D721Med (cell line): ENCODE measurements at regions not wholly inside any gene's neighbourhood (a gene's known extent, or its start where the extent isn't known, plus 50 kb on each side); places are given as distances from the start of the nearest gene placed in this dataset.

Experiments
- DNase-seq: peaks from one replicate; pipeline ENCODE4 v3.0.0; 2011; ENCODE audit warnings: low spot score; ENCODE audit not compliant: insufficient read length
- FAIRE-seq: peaks from 2 replicates; lab custom pipeline; 2011; peaks lifted over from hg19 to GRCh38; lab: Jason Lieb, UNC
- TF ChIP-seq, protein P1 (sequence below): IDR thresholded peaks from 2 replicates; pipeline ENCODE4 v1.5.1; 2012; ENCODE audit warnings: mild to moderate bottlenecking, control low read depth; ENCODE audit not compliant: insufficient read depth; ENCODE audit errors: missing control alignments

DNA sequence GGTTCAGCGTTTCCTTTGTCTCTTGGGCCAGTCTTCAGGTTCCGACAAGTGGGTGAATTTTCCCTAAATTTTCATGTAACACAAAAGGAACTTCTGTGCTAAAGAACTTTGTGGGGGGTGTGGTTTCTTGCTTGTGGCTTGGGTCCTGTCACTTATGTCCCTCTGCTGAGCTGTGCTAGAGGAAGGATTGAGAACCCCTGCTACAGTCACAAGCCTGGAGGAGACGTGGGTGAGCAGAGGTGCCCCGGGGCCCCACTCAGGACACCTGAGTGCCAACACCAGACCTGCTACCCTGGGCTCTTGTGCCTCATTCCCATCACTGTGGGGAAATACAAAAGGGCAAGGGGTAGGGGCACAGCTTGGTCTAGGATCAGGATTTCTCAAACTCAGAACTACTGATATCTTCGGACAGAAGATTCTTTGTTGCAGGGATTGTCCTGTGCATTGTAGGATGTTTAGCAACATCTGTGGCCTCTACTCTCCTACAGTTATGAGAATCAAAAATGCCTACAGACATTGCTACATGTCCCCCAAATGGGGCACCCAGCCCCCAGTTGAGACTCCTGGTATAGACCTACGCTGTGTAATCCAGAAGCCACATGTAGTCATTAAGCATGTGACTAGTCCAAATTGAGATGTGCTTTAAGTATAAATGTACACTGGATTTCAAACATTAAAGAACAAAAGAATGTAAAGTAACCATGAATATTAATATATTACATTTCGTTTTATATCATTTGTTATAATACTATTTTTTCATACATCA is 128.7 kb downstream of the LY86 start:
- TF ChIP-seq, protein P1, sequence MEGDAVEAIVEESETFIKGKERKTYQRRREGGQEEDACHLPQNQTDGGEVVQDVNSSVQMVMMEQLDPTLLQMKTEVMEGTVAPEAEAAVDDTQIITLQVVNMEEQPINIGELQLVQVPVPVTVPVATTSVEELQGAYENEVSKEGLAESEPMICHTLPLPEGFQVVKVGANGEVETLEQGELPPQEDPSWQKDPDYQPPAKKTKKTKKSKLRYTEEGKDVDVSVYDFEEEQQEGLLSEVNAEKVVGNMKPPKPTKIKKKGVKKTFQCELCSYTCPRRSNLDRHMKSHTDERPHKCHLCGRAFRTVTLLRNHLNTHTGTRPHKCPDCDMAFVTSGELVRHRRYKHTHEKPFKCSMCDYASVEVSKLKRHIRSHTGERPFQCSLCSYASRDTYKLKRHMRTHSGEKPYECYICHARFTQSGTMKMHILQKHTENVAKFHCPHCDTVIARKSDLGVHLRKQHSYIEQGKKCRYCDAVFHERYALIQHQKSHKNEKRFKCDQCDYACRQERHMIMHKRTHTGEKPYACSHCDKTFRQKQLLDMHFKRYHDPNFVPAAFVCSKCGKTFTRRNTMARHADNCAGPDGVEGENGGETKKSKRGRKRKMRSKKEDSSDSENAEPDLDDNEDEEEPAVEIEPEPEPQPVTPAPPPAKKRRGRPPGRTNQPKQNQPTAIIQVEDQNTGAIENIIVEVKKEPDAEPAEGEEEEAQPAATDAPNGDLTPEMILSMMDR, result no peak
- FAIRE-seq (no peak), DNase-seq (no peak)

DNA sequence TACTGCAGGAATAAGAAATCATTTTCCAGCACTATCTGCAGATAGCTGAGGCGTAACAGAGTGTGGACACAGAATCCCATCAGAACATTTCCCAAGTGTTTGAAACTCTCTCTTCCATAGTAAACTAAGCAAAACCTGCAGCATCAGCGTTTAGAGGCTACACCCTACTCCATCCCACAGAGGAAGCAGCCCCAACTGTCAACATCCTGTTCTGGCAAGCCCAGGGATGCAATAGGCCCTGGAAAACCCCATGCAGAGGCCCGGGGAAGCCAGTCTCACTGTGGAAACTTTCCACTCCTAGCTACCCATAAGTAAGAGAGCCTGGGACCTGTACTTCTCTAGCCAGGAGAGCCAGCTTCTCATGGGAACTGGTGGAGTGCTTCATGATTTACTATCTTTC is 129.4 kb downstream of the LY86 start:
- DNase-seq (no peak), FAIRE-seq (no peak)
- TF ChIP-seq, protein P1, result no peak

DNA sequence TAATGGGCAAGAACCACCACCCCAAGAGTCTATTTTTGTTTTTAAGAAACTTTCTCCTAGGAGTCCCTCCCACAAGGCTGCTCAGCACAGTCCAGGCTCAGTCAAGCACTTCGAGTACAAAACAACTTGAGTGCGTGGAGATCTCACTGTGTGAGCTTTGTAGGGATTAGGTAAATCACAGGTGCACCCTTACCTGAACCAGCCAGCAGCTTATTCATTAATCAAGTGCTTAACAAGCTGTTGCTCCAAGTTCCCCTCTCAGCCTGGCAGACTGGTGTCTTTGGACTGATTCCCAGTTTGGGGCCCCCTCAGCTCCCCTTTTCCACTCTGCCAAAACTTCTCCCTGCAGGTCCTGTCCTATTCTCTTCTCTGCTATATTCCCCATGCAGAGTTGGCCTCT is 133.1 kb downstream of the LY86 start:
- DNase-seq (no peak), FAIRE-seq (no peak)
- TF ChIP-seq, protein P1, result no peak

DNA sequence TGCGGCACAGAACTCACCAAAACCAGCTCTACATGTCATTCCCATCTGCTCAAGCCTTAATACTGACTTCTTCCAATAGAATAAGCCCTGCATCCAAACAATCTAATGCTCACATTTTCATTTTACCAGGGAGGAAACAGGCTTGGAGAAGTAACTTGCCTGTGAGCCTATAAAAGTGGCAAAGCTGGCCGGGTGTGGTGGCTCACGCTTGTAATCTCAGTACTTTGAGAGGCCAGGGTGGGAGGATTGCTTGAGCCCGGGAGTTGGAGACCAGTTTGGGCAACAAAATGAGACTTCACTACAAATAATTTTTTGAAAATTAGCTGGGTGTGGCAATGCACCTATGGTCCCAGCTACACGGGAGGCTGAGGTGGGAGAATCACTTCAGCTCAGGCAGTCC is 133.7 kb downstream of the LY86 start:
- no peak for FAIRE-seq
- TF ChIP-seq, protein P1, result no peak
- no peak for DNase-seq

DNA sequence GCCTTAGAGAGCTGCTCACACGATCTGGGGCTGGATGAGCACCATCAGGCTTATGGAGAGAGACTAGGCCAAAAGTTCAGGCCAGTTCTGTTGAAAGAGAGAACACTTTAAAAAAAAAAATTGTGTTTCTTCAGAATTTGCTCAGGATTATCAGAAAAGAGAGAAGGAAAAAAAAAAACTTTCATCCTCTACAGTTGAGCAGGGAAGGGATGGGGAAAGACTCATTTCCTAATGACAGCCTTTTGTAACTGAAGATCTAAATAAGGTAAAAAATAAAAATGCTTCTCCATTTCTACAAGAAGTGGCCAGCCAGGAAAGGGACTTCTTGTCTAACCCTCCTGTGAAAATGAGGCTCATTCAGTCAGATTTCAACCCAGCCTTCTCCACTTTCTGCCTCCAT is 134.8 kb downstream of the LY86 start:
- FAIRE-seq (no peak), DNase-seq (no peak)
- TF ChIP-seq, protein P1, result no peak

DNA sequence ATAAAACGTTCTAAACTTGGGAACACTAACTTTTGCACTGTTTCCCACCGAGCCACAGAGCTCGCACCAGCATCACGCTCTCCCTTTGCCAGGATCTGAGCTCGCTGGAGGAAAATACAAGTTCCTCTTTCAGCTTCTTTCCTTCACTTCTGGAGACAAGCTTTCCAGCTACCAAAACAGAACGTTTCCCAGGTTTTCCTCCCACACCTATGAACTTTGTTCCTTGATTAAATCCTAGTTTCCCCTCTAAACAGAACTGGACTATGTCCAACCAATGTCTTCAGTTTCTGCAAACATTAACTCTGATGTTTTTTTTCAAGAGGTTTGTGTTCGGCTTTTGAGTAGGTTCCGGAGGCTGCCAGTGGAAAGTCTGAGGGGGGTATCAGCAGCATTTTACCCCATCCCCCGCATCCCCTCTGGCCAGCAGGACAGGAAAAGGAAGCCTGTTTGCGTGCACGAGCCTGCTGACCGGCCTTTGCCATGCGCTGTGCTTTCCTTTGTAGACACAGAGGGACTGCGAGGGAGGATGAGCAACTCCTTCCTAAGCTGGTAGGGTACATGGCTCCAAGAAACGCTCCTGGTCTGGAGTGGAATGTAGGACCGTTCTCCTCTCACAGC is 135.5 kb downstream of the LY86 start:
- TF ChIP-seq, protein P1, result no peak
- FAIRE-seq, result no peak
- DNase-seq, result no peak
